ENCODE measurements at regions not wholly inside any gene's neighbourhood (a gene's known extent, or its start where the extent isn't known, plus 50 kb on each side); places are given as distances from the start of the nearest gene placed in this dataset.

GRCh38 chr15:62846805-62847495 is 195.6 kb upstream of the TPM1 start:
- no peaks in the 10 kb centered on the region for H3K4me1 Mint-ChIP-seq
- H3K9me3 Mint-ChIP-seq, result peaks cover 0 to 1% (median 0%) of the 10 kb centered on the region in 11 donors
- H3K4me1 ChIP-seq (ENCODE audit: control insufficient read depth in 2 of 2, insufficient read depth in 2 of 2, low read length in 2 of 2), result no peaks in the 10 kb centered on the region
- H3K27ac ChIP-seq (ENCODE audit: low read depth, low read length), result no peak overlapping the region
- no peak for DNase-seq
- no peak overlapping the region for H3K4me3 ChIP-seq (ENCODE audit: low read length)
- peaks cover 0 to 17% (median 9%) of the 10 kb centered on the region in 5 donors for H3K27me3 Mint-ChIP-seq
- ChIA-PET CTCF (no interaction called here), POLR2A (no interaction called here)
- no peaks in the 10 kb centered on the region for H3K36me3 Mint-ChIP-seq
- no peaks in the 10 kb centered on the region for H3K9me3 ChIP-seq (ENCODE audit: control insufficient read depth in 2 of 3, low read length in 3 of 3)
- no peak overlapping the region for H3K4me3 Mint-ChIP-seq
- peak overlapping the region in 1 of 9 donors; percentile 49 for H3K27ac Mint-ChIP-seq
- H3K27me3 ChIP-seq (ENCODE audit: control insufficient read depth in 2 of 2, insufficient read depth in 2 of 2, low read length in 2 of 2), result no peaks in the 10 kb centered on the region
- H3K36me3 ChIP-seq (ENCODE audit: control insufficient read depth in 2 of 3, insufficient read depth in 3 of 3, low read length in 3 of 3), result no peaks in the 10 kb centered on the region
- intact Hi-C loops (cut with micrococcal nuclease), result no loop called here
- no peak for ATAC-seq

DNA sequence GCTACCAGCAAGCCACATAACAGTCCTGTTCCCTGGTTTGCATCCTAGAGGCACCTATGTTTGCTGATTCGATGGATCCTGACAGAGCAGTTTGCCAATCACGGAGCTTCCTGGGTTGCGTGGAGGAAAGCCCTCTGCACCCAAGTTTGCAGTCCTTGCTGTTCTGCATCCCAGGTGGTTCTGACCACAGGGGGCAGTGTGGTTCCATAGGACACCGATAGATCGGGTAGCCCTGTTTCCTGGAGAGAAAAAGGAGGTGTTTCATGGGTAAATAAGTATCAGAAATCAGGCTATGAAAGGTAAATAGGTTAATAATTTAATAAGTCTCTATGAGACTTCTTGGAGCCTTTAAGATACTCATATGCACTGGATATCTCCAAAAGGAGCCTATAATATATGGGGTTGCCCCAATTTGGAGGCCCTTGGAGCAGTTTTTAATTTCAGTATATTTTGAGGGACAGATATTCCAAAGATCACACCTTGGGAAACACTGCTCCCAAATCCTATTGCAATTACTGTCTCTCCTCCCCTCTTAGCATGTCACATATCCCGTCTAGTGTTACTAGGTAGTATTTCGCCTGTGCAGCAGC is 194.6 kb upstream of the TPM1 start:
- Mint-ChIP-seq H3K9me3 (peaks cover 0 to 1% (median 0%) of the 10 kb centered on the region in 11 donors), H3K27ac (no peak overlapping the region), H3K27me3 (peaks cover 0 to 17% (median 9%) of the 10 kb centered on the region in 5 donors), H3K36me3 (no peaks in the 10 kb centered on the region), H3K4me1 (no peaks in the 10 kb centered on the region), H3K4me3 (no peak overlapping the region)
- ATAC-seq (no peak), DNase-seq (peak in 3 of 9 donors; percentile 10 to 38 (median 11))
- H3K27ac ChIP-seq (ENCODE audit: low read depth, low read length), result no peak overlapping the region
- intact Hi-C loops (cut with micrococcal nuclease), result loop anchor here (1.0 to 2.0 kb wide), 2 partner anchors 245 kb away; no protein-coding TSS in a partner anchor
- CTCF ChIA-PET, result no interaction called here
- H3K36me3 ChIP-seq (ENCODE audit: control insufficient read depth in 2 of 3, insufficient read depth in 3 of 3, low read length in 3 of 3), result no peaks in the 10 kb centered on the region
- H3K4me3 ChIP-seq (ENCODE audit: low read length), result no peak overlapping the region
- H3K9me3 ChIP-seq (ENCODE audit: control insufficient read depth in 2 of 3, low read length in 3 of 3), result no peaks in the 10 kb centered on the region
- no peaks in the 10 kb centered on the region for H3K4me1 ChIP-seq (ENCODE audit: control insufficient read depth in 2 of 2, insufficient read depth in 2 of 2, low read length in 2 of 2)
- H3K27me3 ChIP-seq (ENCODE audit: control insufficient read depth in 2 of 2, insufficient read depth in 2 of 2, low read length in 2 of 2), result no peaks in the 10 kb centered on the region
- POLR2A ChIA-PET, result no interaction called here

GRCh38 chr15:62848632-62849050 is 193.9 kb upstream of the TPM1 start:
- Histone ChIP-seq H3K27me3 (ENCODE audit: control insufficient read depth in 2 of 2, insufficient read depth in 2 of 2, low read length in 2 of 2) (no peaks in the 10 kb centered on the region), H3K27ac (ENCODE audit: low read depth, low read length) (no peak overlapping the region), H3K36me3 (ENCODE audit: control insufficient read depth in 2 of 3, insufficient read depth in 3 of 3, low read length in 3 of 3) (no peaks in the 10 kb centered on the region), H3K4me1 (ENCODE audit: control insufficient read depth in 2 of 2, insufficient read depth in 2 of 2, low read length in 2 of 2) (no peaks in the 10 kb centered on the region), H3K4me3 (ENCODE audit: low read length) (no peak overlapping the region), H3K9me3 (ENCODE audit: control insufficient read depth in 2 of 3, low read length in 3 of 3) (no peaks in the 10 kb centered on the region)
- H3K9me3 Mint-ChIP-seq, result peaks cover 0 to 1% (median 0%) of the 10 kb centered on the region in 11 donors
- intact Hi-C loops (cut with micrococcal nuclease), result loop anchor here (1.0 to 2.0 kb wide), 2 partner anchors 244 to 245 kb away; no protein-coding TSS in a partner anchor
- ChIA-PET POLR2A (no interaction called here), CTCF (no interaction called here)
- H3K27ac Mint-ChIP-seq, result no peak overlapping the region
- no peak overlapping the region for H3K4me3 Mint-ChIP-seq
- no peaks in the 10 kb centered on the region for H3K36me3 Mint-ChIP-seq
- no peak for ATAC-seq
- no peak for DNase-seq
- no peaks in the 10 kb centered on the region for H3K4me1 Mint-ChIP-seq
- H3K27me3 Mint-ChIP-seq, result peaks cover 0 to 17% (median 9%) of the 10 kb centered on the region in 5 donors

DNA sequence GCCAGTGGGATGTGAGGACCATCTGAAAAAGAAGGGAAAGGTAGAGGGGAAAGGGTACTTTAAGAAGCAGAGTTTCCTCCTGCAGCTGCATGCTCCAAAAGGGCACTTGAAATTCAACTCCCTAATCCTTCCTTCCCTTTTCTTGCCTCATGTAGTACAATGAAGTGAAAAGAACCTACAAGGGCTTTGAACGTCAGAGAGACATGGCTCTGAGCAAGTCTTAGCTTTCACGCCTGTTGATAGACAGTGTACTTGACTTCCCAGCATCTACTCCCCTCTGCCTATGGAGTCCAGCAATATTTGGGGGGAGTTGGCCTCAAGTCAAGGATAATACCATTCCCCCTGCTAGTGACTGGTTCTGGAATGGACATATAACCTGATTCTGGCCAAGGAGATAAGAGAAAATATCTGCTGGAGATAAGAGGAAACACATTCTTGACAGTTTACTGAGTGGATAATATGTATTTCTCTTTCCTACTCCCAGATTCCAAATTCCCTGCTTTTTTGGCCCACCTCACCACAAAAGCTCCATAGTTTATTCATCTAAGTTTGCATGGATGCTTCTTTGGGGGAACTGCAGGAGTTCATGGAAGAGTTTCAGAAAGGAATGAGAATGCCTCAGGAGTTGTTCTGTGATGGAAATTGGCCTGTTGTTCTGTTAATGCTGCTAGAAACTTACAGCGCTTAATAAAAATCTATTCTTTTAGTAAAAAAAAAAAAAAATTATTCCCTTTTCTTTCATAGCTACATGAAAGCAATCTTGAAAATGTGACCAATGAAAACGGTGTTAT is 193.0 kb upstream of the TPM1 start:
- no peak for ATAC-seq
- ChIA-PET POLR2A (no interaction called here), CTCF (no interaction called here)
- Histone ChIP-seq H3K27me3 (ENCODE audit: control insufficient read depth in 2 of 2, insufficient read depth in 2 of 2, low read length in 2 of 2) (no peaks in the 10 kb centered on the region), H3K36me3 (ENCODE audit: control insufficient read depth in 2 of 3, insufficient read depth in 3 of 3, low read length in 3 of 3) (no peaks in the 10 kb centered on the region), H3K9me3 (ENCODE audit: control insufficient read depth in 2 of 3, low read length in 3 of 3) (no peaks in the 10 kb centered on the region), H3K27ac (ENCODE audit: low read depth, low read length) (no peak overlapping the region), H3K4me1 (ENCODE audit: control insufficient read depth in 2 of 2, insufficient read depth in 2 of 2, low read length in 2 of 2) (no peaks in the 10 kb centered on the region), H3K4me3 (ENCODE audit: low read length) (no peak overlapping the region)
- Mint-ChIP-seq H3K4me3 (no peak overlapping the region), H3K27me3 (peaks cover 0 to 12% (median 10%) of the 10 kb centered on the region in 5 donors), H3K4me1 (no peaks in the 10 kb centered on the region), H3K27ac (no peak overlapping the region), H3K36me3 (no peaks in the 10 kb centered on the region), H3K9me3 (peaks cover 0 to 1% (median 0%) of the 10 kb centered on the region in 11 donors)
- DNase-seq, result no peak
- intact Hi-C loops (cut with micrococcal nuclease), result loop anchor here in 1 of 2 donors (2.0 kb wide), 1 partner anchor 243 kb away; no protein-coding TSS in a partner anchor

GRCh38 chr15:62850318-62850717 is 192.2 kb upstream of the TPM1 start:
- no peak for ATAC-seq
- Histone ChIP-seq H3K4me3 (ENCODE audit: low read length) (no peak overlapping the region), H3K9me3 (ENCODE audit: control insufficient read depth in 2 of 3, low read length in 3 of 3) (no peaks in the 10 kb centered on the region), H3K27me3 (ENCODE audit: control insufficient read depth in 2 of 2, insufficient read depth in 2 of 2, low read length in 2 of 2) (no peaks in the 10 kb centered on the region), H3K27ac (ENCODE audit: low read depth, low read length) (no peak overlapping the region), H3K36me3 (ENCODE audit: control insufficient read depth in 2 of 3, insufficient read depth in 3 of 3, low read length in 3 of 3) (no peaks in the 10 kb centered on the region), H3K4me1 (ENCODE audit: control insufficient read depth in 2 of 2, insufficient read depth in 2 of 2, low read length in 2 of 2) (no peaks in the 10 kb centered on the region)
- intact Hi-C loops (cut with micrococcal nuclease), result no loop called here
- POLR2A ChIA-PET, result no interaction called here
- no peaks in the 10 kb centered on the region for H3K36me3 Mint-ChIP-seq
- H3K27ac Mint-ChIP-seq, result no peak overlapping the region
- CTCF ChIA-PET, result no interaction called here
- peaks cover 0 to 1% (median 0%) of the 10 kb centered on the region in 11 donors for H3K9me3 Mint-ChIP-seq
- H3K4me1 Mint-ChIP-seq, result no peaks in the 10 kb centered on the region
- no peak overlapping the region for H3K4me3 Mint-ChIP-seq
- no peak for DNase-seq
- H3K27me3 Mint-ChIP-seq, result peaks cover 0 to 15% (median 10%) of the 10 kb centered on the region in 5 donors

DNA sequence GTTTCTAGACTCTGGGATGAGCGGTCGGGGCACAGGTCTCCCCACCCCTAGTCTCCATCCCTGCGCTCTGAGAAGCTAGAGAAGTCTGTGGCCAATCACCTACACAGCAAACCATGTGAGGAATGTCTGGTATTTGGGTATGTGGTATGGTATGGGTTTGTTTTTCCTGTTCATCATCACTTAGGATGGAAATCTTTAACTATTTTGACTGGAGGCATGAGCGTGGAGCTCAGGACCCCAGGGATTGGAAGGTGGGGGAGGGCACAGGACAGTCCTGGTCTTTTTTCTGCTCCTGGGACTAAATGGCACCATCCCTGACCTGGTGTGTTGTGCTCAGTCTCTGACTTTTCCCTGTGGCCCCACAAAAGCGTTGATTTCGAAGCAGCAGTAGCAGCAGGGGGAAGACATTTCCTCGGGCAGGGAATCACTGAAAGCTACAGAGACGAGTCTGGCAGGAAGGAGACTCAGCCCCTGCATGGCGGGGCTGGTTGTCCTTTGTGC is 191.7 kb upstream of the TPM1 start:
- Histone ChIP-seq H3K36me3 (ENCODE audit: control insufficient read depth in 2 of 3, insufficient read depth in 3 of 3, low read length in 3 of 3) (no peaks in the 10 kb centered on the region), H3K9me3 (ENCODE audit: control insufficient read depth in 2 of 3, low read length in 3 of 3) (no peaks in the 10 kb centered on the region), H3K4me1 (ENCODE audit: control insufficient read depth in 2 of 2, insufficient read depth in 2 of 2, low read length in 2 of 2) (no peaks in the 10 kb centered on the region), H3K27ac (ENCODE audit: low read depth, low read length) (no peak overlapping the region), H3K27me3 (ENCODE audit: control insufficient read depth in 2 of 2, insufficient read depth in 2 of 2, low read length in 2 of 2) (no peaks in the 10 kb centered on the region), H3K4me3 (ENCODE audit: low read length) (no peak overlapping the region)
- DNase-seq (no peak), ATAC-seq (no peak)
- no peaks in the 10 kb centered on the region for H3K36me3 Mint-ChIP-seq
- no peaks in the 10 kb centered on the region for H3K4me1 Mint-ChIP-seq
- H3K4me3 Mint-ChIP-seq, result no peak overlapping the region
- ChIA-PET POLR2A (no interaction called here), CTCF (no interaction called here)
- H3K9me3 Mint-ChIP-seq, result peaks cover 0 to 1% (median 0%) of the 10 kb centered on the region in 11 donors
- no peak overlapping the region for H3K27ac Mint-ChIP-seq
- intact Hi-C loops (cut with micrococcal nuclease), result no loop called here
- peaks cover under 1 to 16% (median 11%) of the 10 kb centered on the region in 5 donors for H3K27me3 Mint-ChIP-seq

Measured in naive thymus-derived CD4-positive, alpha-beta T cell (primary cell).